Loucy (cell line): ENCODE measurements at regions not wholly inside any gene's neighbourhood (a gene's known extent, or its start where the extent isn't known, plus 50 kb on each side); places are given as distances from the start of the nearest gene placed in this dataset.

Experiments
- H2AFZ ChIP-seq: fragments of 200-600 bp; sonication (generic); 2 replicates; pipeline ENCODE4 v1.6.0; 2016; ENCODE audit warnings: antibody characterized with exemption, mild to moderate bottlenecking, low read length, moderate library complexity
- H3F3A ChIP-seq: fragments of 200-600 bp; 2 replicates; pipeline ENCODE4 v1.6.0; 2016; ENCODE audit warnings: antibody characterized with exemption, low read depth, mild to moderate bottlenecking
- H3K27me3 ChIP-seq: fragments of 200-600 bp; sonication (generic); 2 replicates; pipeline ENCODE4 v1.6.1; 2014; ENCODE audit warnings: low read length, mild to moderate bottlenecking; ENCODE audit not compliant: insufficient read depth, poor library complexity, severe bottlenecking
- H3K36me3 ChIP-seq: fragments of 200-600 bp; sonication (generic); 2 replicates; pipeline ENCODE4 v1.6.1; 2016; ENCODE audit warnings: low read length; ENCODE audit not compliant: insufficient read depth
- H3K4me1 ChIP-seq: fragments of 200-600 bp; sonication (generic); 2 replicates; pipeline ENCODE4 v1.5.1; 2014; ENCODE audit warnings: low read length, mild to moderate bottlenecking; ENCODE audit not compliant: insufficient read depth, poor library complexity, severe bottlenecking
- H3K4me2 ChIP-seq: fragments of 200-600 bp; sonication (generic); 2 replicates; pipeline ENCODE4 v1.6.0; 2014; ENCODE audit warnings: antibody characterized with exemption, low read length, low read depth, mild to moderate bottlenecking; ENCODE audit not compliant: poor library complexity, severe bottlenecking
- H3K4me3 ChIP-seq: fragments of 200-600 bp; sonication (generic); 2 replicates; pipeline ENCODE4 v1.5.1; 2014; ENCODE audit warnings: low read length, mild to moderate bottlenecking, mixed read lengths; ENCODE audit not compliant: poor library complexity, severe bottlenecking
- H3K79me2 ChIP-seq: fragments of 200-600 bp; sonication (generic); 2 replicates; pipeline ENCODE4 v1.6.1; 2014; ENCODE audit warnings: low read length; ENCODE audit not compliant: insufficient read depth
- H3K9ac ChIP-seq: fragments of 200-600 bp; sonication (generic); 2 replicates; pipeline ENCODE4 v1.6.0; 2014; ENCODE audit warnings: mild to moderate bottlenecking, low read depth, low read length, moderate library complexity; ENCODE audit not compliant: poor library complexity, severe bottlenecking
- H3K9me2 ChIP-seq: fragments of 200-600 bp; sonication (generic); replicated peaks from 2 replicates; pipeline ENCODE4 v1.6.1; 2016; ENCODE audit warnings: low read depth, low read length, mixed read lengths
- H3K9me3 ChIP-seq: fragments of 200-600 bp; sonication (generic); 2 replicates; pipeline ENCODE4 v1.6.1; 2014; ENCODE audit warnings: mild to moderate bottlenecking, antibody characterized with exemption, low read length, low read depth; ENCODE audit not compliant: insufficient read depth
- H4K20me1 ChIP-seq: fragments of 200-600 bp; sonication (generic); 2 replicates; pipeline ENCODE4 v1.6.0; 2014; ENCODE audit warnings: antibody characterized with exemption, low read length, mild to moderate bottlenecking; ENCODE audit not compliant: insufficient read depth, poor library complexity, severe bottlenecking
- EZH2phosphoT487 ChIP-seq: fragments of 200-600 bp; IDR thresholded peaks from 2 replicates; pipeline ENCODE4 v1.6.1; 2018; ENCODE audit warnings: antibody characterized with exemption, mild to moderate bottlenecking, moderate library complexity, borderline replicate concordance
- TF ChIP-seq, protein P1 (sequence below): fragments of 200-600 bp; sonication (generic); conservative IDR thresholded peaks from 2 replicates; pipeline ENCODE4 v1.5.1; 2014; ENCODE audit warnings: mild to moderate bottlenecking, antibody characterized with exemption, low read length

DNA sequence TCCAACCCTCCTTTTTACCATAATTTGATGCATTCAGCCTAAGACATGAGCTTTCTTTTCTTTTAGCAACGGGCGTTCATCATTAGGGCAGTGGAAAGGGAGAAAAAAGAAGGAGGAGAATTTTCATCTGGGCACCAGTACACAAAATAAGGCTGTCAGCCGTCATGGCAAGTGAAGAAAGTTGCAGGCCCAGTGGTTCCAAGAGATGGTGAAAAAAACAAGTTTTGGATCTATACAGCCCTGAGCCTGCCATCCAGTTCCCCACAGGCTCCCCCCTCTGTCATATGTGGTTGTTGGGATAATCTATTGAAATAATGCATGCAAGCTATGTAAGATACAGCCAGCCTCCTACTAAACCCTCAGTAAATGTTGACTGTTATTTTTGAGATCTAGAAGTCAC is 500.6 kb upstream of the PROK2 start:
- no peak overlapping the region for H3K4me2 ChIP-seq
- H3K79me2 ChIP-seq = 0 out of 2 replicates have a peak, but pooled peaks cover 4% of the 10 kb centered on the region
- no peak overlapping the region for H2AFZ ChIP-seq
- no peak for TF ChIP-seq EZH2phosphoT487
- TF ChIP-seq, protein P1, sequence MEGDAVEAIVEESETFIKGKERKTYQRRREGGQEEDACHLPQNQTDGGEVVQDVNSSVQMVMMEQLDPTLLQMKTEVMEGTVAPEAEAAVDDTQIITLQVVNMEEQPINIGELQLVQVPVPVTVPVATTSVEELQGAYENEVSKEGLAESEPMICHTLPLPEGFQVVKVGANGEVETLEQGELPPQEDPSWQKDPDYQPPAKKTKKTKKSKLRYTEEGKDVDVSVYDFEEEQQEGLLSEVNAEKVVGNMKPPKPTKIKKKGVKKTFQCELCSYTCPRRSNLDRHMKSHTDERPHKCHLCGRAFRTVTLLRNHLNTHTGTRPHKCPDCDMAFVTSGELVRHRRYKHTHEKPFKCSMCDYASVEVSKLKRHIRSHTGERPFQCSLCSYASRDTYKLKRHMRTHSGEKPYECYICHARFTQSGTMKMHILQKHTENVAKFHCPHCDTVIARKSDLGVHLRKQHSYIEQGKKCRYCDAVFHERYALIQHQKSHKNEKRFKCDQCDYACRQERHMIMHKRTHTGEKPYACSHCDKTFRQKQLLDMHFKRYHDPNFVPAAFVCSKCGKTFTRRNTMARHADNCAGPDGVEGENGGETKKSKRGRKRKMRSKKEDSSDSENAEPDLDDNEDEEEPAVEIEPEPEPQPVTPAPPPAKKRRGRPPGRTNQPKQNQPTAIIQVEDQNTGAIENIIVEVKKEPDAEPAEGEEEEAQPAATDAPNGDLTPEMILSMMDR = no peak
- H4K20me1 ChIP-seq = no peaks in the 10 kb centered on the region
- no peak overlapping the region for H3K9ac ChIP-seq
- H3K4me1 ChIP-seq = peaks cover 42% of the 10 kb centered on the region
- peaks cover 7% of the 10 kb centered on the region; the same call in 1 of the 2 replicates for H3K9me3 ChIP-seq
- no peaks in the 10 kb centered on the region for H3F3A ChIP-seq
- H3K36me3 ChIP-seq = no peaks in the 10 kb centered on the region
- no peaks in the 10 kb centered on the region for H3K9me2 ChIP-seq
- no peaks in the 10 kb centered on the region for H3K27me3 ChIP-seq
- H3K4me3 ChIP-seq = no peak overlapping the region

DNA sequence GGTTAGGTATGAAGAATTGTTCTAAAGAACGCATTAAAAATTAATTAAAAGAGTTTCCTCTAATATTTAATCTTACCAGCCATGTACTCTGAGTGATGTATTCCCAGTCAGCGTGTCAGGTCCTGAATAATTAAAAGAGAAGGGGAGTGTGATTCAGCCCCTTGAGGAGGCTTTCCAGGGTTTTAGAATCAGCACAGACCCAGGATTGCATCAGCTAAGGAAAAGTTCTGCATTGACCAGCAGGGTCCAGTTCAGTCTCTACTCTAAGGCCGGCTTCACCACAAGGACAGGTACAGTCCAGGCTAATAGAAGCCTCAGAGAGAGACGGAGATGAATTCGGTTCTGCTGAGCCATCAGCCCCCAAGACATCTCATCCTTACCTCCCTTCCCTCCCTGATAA is 499.5 kb upstream of the PROK2 start:
- Histone ChIP-seq H2AFZ (no peak overlapping the region), H3K4me2 (no peak overlapping the region), H3K4me3 (no peak overlapping the region), H3K9me3 (peaks cover 7% of the 10 kb centered on the region; the same call in 1 of the 2 replicates), H3K36me3 (no peaks in the 10 kb centered on the region), H3K79me2 (no peaks in the 10 kb centered on the region), H3K27me3 (no peaks in the 10 kb centered on the region), H4K20me1 (no peaks in the 10 kb centered on the region), H3K9me2 (no peaks in the 10 kb centered on the region), H3K9ac (no peak overlapping the region), H3K4me1 (peaks cover 34% of the 10 kb centered on the region), H3F3A (no peaks in the 10 kb centered on the region)
- no peak for TF ChIP-seq EZH2phosphoT487
- TF ChIP-seq, protein P1 = no peak

DNA sequence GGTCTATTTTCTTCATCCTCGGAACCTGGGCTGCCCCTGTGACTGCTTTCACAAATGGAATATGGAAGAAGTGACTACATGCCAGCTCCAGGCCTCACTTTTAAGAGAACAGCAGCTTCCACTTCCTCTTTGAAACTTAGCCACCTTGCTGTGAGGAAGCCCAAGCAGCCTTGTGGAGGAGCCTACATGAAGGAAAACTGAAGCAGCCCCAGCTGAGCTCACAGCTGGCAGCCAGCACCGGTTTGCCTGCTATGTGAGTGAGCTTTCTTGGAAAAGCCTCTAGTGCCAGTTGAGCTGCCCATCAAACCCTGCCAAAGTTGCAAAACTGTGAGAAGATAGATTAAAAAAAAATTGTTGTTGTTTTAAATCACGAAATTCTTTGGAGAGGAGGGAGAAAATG is 498.0 kb upstream of the PROK2 start:
- no peak overlapping the region for H3K9ac ChIP-seq
- no peaks in the 10 kb centered on the region for H3K9me2 ChIP-seq
- no peak overlapping the region for H2AFZ ChIP-seq
- no peak overlapping the region for H3K4me2 ChIP-seq
- H3F3A ChIP-seq = no peaks in the 10 kb centered on the region
- peaks cover 7% of the 10 kb centered on the region; the same call in 1 of the 2 replicates for H3K9me3 ChIP-seq
- TF ChIP-seq, protein P1 = no peak
- TF ChIP-seq EZH2phosphoT487 = no peak
- H3K36me3 ChIP-seq = no peaks in the 10 kb centered on the region
- H3K4me1 ChIP-seq = peaks cover 28% of the 10 kb centered on the region
- H3K4me3 ChIP-seq = no peak overlapping the region
- no peaks in the 10 kb centered on the region for H3K27me3 ChIP-seq
- no peaks in the 10 kb centered on the region for H4K20me1 ChIP-seq
- H3K79me2 ChIP-seq = no peaks in the 10 kb centered on the region
